Liver (tissue), 3 donors: ENCODE measurements at regions not wholly inside any gene's neighbourhood (a gene's known extent, or its start where the extent isn't known, plus 50 kb on each side); places are given as distances from the start of the nearest gene placed in this dataset.

Source experiments
- EGR1 ChIP-seq, 2 donors: IDR thresholded peaks; 2 replicates each; pipeline ENCODE4 v1.6.1; 2016 to 2018; ENCODE audit warnings: antibody characterized with exemption in 2 of 2, low read depth in 2 of 2
- GABPA ChIP-seq, 2 donors: IDR thresholded peaks in 1 of 2; conservative IDR thresholded peaks in 1 of 2; 2 replicates each; pipeline ENCODE4 v1.6.1; 2016; ENCODE audit warnings: antibody characterized with exemption in 2 of 2, mild to moderate bottlenecking in 1 of 2, moderate library complexity in 1 of 2
- JUND ChIP-seq, 2 donors: IDR thresholded peaks; 2 replicates each; pipeline ENCODE4 v1.6.1; 2016; ENCODE audit warnings: antibody characterized with exemption in 2 of 2
- RAD21 ChIP-seq, 2 donors: IDR thresholded peaks; 2 replicates each; pipeline ENCODE4 v1.6.1; 2016; ENCODE audit warnings: antibody characterized with exemption in 2 of 2, mild to moderate bottlenecking in 2 of 2
- SP1 ChIP-seq: IDR thresholded peaks from 2 replicates; pipeline ENCODE4 v1.6.1; 2018; ENCODE audit warnings: antibody characterized with exemption, mild to moderate bottlenecking
- TAF1 ChIP-seq: conservative IDR thresholded peaks from 2 replicates; pipeline ENCODE4 v1.6.1; 2016; ENCODE audit warnings: antibody characterized with exemption, mild to moderate bottlenecking
- YY1 ChIP-seq: IDR thresholded peaks from 2 replicates; pipeline ENCODE4 v1.6.1; 2016; ENCODE audit warnings: antibody characterized with exemption, mild to moderate bottlenecking
- TF ChIP-seq, protein P1 (sequence below): fragments of 150-350 bp; IDR thresholded peaks from 2 replicates; pipeline ENCODE4 v1.5.1; 2017; ENCODE audit warnings: improper control_type of control experiment, low read depth, low read length; ENCODE audit not compliant: missing input control
- TF ChIP-seq, protein P2 (sequence below): IDR thresholded peaks from 2 replicates; pipeline ENCODE4 v1.6.1; 2016; ENCODE audit warnings: antibody characterized with exemption
- TF ChIP-seq, protein P3 (sequence below): IDR thresholded peaks from 2 replicates; pipeline ENCODE4 v1.6.1; 2016; ENCODE audit warnings: antibody characterized with exemption, mild to moderate bottlenecking
- TF ChIP-seq, protein P4 (sequence below): IDR thresholded peaks from 2 replicates; pipeline ENCODE4 v1.6.1; 2016; ENCODE audit warnings: antibody characterized with exemption
- donor health status: healthy.
- donor health status: healthy.

DNA sequence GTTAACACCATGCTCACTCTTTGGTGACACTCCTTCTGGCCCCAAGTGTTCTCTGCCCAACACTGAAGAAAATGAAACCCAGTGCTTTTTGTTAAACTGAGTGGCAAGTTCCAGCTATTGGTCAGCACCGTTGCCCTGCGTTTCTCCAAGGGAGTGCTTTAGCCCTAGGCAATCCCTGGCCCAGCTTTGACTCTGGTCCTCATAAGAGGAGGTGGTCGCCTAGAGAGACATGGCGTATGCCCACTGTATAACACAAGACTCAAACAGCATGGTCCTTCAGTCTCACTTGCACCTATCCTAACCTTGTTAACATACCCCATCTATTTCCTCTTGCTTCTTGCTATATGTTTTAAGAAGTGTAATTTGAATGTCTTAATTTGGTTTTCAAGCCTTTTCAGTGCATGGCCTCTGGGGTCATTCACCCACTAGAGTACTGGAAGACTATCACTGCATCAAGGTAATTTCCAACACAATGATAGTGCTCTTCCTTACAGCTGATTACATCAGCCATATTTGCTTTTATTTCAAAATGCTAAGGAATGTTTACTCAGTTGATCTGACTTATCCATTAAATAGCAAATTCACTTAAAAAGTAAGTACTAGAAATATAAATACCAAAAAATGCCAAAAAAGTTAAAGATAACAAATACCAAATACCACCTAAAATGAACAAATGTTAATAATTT is 190.5 kb upstream of the SOX21 start:
- TF ChIP-seq YY1 (no peak), EGR1 (IDR thresholded peaks at IDR 0.05; ENCODE audit: low read depth in 2 of 2) (no peak), GABPA (IDR thresholded peaks at IDR 0.05 in 1 of 2, conservative IDR thresholded peaks at IDR 0.05 in 1 of 2) (no peak), TAF1 (no peak), RAD21 (IDR thresholded peaks at IDR 0.05) (no peak), JUND (IDR thresholded peaks at IDR 0.05) (no peak), SP1 (no peak)
- TF ChIP-seq, protein P1, sequence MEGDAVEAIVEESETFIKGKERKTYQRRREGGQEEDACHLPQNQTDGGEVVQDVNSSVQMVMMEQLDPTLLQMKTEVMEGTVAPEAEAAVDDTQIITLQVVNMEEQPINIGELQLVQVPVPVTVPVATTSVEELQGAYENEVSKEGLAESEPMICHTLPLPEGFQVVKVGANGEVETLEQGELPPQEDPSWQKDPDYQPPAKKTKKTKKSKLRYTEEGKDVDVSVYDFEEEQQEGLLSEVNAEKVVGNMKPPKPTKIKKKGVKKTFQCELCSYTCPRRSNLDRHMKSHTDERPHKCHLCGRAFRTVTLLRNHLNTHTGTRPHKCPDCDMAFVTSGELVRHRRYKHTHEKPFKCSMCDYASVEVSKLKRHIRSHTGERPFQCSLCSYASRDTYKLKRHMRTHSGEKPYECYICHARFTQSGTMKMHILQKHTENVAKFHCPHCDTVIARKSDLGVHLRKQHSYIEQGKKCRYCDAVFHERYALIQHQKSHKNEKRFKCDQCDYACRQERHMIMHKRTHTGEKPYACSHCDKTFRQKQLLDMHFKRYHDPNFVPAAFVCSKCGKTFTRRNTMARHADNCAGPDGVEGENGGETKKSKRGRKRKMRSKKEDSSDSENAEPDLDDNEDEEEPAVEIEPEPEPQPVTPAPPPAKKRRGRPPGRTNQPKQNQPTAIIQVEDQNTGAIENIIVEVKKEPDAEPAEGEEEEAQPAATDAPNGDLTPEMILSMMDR: no peak
- TF ChIP-seq, protein P2, sequence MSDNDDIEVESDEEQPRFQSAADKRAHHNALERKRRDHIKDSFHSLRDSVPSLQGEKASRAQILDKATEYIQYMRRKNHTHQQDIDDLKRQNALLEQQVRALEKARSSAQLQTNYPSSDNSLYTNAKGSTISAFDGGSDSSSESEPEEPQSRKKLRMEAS: no peak
- TF ChIP-seq, protein P3, sequence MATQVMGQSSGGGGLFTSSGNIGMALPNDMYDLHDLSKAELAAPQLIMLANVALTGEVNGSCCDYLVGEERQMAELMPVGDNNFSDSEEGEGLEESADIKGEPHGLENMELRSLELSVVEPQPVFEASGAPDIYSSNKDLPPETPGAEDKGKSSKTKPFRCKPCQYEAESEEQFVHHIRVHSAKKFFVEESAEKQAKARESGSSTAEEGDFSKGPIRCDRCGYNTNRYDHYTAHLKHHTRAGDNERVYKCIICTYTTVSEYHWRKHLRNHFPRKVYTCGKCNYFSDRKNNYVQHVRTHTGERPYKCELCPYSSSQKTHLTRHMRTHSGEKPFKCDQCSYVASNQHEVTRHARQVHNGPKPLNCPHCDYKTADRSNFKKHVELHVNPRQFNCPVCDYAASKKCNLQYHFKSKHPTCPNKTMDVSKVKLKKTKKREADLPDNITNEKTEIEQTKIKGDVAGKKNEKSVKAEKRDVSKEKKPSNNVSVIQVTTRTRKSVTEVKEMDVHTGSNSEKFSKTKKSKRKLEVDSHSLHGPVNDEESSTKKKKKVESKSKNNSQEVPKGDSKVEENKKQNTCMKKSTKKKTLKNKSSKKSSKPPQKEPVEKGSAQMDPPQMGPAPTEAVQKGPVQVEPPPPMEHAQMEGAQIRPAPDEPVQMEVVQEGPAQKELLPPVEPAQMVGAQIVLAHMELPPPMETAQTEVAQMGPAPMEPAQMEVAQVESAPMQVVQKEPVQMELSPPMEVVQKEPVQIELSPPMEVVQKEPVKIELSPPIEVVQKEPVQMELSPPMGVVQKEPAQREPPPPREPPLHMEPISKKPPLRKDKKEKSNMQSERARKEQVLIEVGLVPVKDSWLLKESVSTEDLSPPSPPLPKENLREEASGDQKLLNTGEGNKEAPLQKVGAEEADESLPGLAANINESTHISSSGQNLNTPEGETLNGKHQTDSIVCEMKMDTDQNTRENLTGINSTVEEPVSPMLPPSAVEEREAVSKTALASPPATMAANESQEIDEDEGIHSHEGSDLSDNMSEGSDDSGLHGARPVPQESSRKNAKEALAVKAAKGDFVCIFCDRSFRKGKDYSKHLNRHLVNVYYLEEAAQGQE: no peak
- TF ChIP-seq, protein P4, sequence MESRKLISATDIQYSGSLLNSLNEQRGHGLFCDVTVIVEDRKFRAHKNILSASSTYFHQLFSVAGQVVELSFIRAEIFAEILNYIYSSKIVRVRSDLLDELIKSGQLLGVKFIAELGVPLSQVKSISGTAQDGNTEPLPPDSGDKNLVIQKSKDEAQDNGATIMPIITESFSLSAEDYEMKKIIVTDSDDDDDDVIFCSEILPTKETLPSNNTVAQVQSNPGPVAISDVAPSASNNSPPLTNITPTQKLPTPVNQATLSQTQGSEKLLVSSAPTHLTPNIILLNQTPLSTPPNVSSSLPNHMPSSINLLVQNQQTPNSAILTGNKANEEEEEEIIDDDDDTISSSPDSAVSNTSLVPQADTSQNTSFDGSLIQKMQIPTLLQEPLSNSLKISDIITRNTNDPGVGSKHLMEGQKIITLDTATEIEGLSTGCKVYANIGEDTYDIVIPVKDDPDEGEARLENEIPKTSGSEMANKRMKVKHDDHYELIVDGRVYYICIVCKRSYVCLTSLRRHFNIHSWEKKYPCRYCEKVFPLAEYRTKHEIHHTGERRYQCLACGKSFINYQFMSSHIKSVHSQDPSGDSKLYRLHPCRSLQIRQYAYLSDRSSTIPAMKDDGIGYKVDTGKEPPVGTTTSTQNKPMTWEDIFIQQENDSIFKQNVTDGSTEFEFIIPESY: no peak
